GM12878 (cell line): ENCODE measurements at regions not wholly inside any gene's neighbourhood (a gene's known extent, or its start where the extent isn't known, plus 50 kb on each side); places are given as distances from the start of the nearest gene placed in this dataset.

ENCODE experiments used
- ATAC-seq: fragments of 200-7000 bp; cut with Tn5 transposase; 3 replicates; pipeline ENCODE4 v1.9.1; 2020; ENCODE audit warnings: mild to moderate bottlenecking, moderate library complexity
- BruUV-seq: library from RNA; stranded (reverse); fragments of 400-500 nt; replicated peaks from 2 replicates; lab custom pipeline; 2021; lab: Mats Ljungman, UMichigan
- CTCF ChIA-PET: fragments of 300-600 bp; sonication (Branson Sonifier 250); formaldehyde crosslinking; extraction: SDS; loops from one replicate; lab custom pipeline; 2021; ENCODE audit warnings: inconsistent platforms; lab: Yijun Ruan, JAX
- POLR2A ChIA-PET: fragments of 350-600 bp; formaldehyde crosslinking; extraction: SDS; loops from one replicate; lab custom pipeline; 2021; ENCODE audit warnings: inconsistent platforms; lab: Charles Lee
- RAD21 ChIA-PET: fragments of 300-600 bp; sonication (Branson Sonifier 250); formaldehyde crosslinking; loops from one replicate; lab custom pipeline; 2023; ENCODE audit warnings: antibody characterized with exemption; ENCODE audit not compliant: unreplicated experiment; lab: Charles Lee
- SMC1A ChIA-PET: fragments of 300-600 bp; sonication (Branson Sonifier 250); formaldehyde crosslinking; loops from one replicate; lab custom pipeline; 2023; ENCODE audit not compliant: unreplicated experiment, uncharacterized antibody; lab: Charles Lee
- DNase-seq: peaks from one replicate; pipeline ENCODE4 v3.0.0-alpha.2; 2011; ENCODE audit warnings: low read depth, low spot score
- FAIRE-seq: peaks from 3 replicates; lab custom pipeline; 2011; peaks lifted over from hg19 to GRCh38; lab: Jason Lieb, UNC
- H2AFZ ChIP-seq: 2 replicates; pipeline ENCODE4 v1.6.0; 2011; ENCODE audit warnings: low read depth, low read length, control low read depth; ENCODE audit not compliant: control insufficient read depth
- H3K27ac ChIP-seq: 2 replicates; pipeline ENCODE4 v1.5.1; 2011; ENCODE audit warnings: control low read depth; ENCODE audit not compliant: control insufficient read depth, insufficient read depth
- H3K27me3 ChIP-seq, 2 experiments: replicated peaks in 1 of 2; 2 replicates each; pipeline versions ENCODE4 v1.6.0 to v1.6.1; 2011; ENCODE audit warnings: low read length in 1 of 2; ENCODE audit not compliant: control insufficient read depth in 2 of 2, insufficient read depth in 2 of 2
- H3K36me3 ChIP-seq, 2 experiments: 2 replicates each; pipeline ENCODE4 v1.5.1; 2011; ENCODE audit warnings: low read length in 1 of 2; ENCODE audit not compliant: control insufficient read depth in 2 of 2, insufficient read depth in 2 of 2
- H3K4me1 ChIP-seq: 2 replicates; pipeline ENCODE4 v1.6.1; 2011; ENCODE audit warnings: mild to moderate bottlenecking, low read length, moderate library complexity, mixed read lengths; ENCODE audit not compliant: control insufficient read depth, insufficient read depth
- H3K4me2 ChIP-seq: 2 replicates; pipeline ENCODE4 v1.6.0; 2011; ENCODE audit warnings: control low read depth; ENCODE audit not compliant: control insufficient read depth, insufficient read depth
- H3K4me3 ChIP-seq: fragments of 200-600 bp; sonication (generic); 2 replicates; pipeline ENCODE4 v1.5.1; 2016
- H3K79me2 ChIP-seq: 2 replicates; pipeline ENCODE4 v1.6.0; 2011; ENCODE audit warnings: low read length; ENCODE audit not compliant: control insufficient read depth, insufficient read depth
- H3K9ac ChIP-seq: 2 replicates; pipeline ENCODE4 v1.8.0; 2011; ENCODE audit warnings: low read length, control low read depth, mixed read lengths; ENCODE audit not compliant: control insufficient read depth, insufficient read depth
- H3K9me3 ChIP-seq: replicated peaks from 3 replicates; pipeline ENCODE4 v1.5.1; 2011; ENCODE audit warnings: mild to moderate bottlenecking, low read length; ENCODE audit not compliant: control insufficient read depth, insufficient read depth
- H4K20me1 ChIP-seq: 2 replicates; pipeline ENCODE4 v1.6.0; 2011; ENCODE audit not compliant: control insufficient read depth, insufficient read depth
- ASH2L ChIP-seq: fragments of 300-600, 200-600 bp; sonication (generic); IDR thresholded peaks from 2 replicates; pipeline ENCODE4 v1.6.1; 2017; ENCODE audit warnings: low read depth, mild to moderate bottlenecking, borderline replicate concordance
- CBX3 ChIP-seq: fragments of 200-600 bp; sonication (generic); IDR thresholded peaks from 2 replicates; pipeline ENCODE4 v1.6.1; 2016; ENCODE audit warnings: low read depth, borderline replicate concordance
- CEBPB ChIP-seq, 2 experiments: fragments of 150-350 bp in 1 of 2; IDR thresholded peaks; 2 replicates each; pipeline ENCODE4 v1.6.1; 2012 to 2014; ENCODE audit warnings: low read depth in 2 of 2, low read length in 2 of 2, borderline replicate concordance in 1 of 2, inconsistent platforms in 1 of 2
- ESRRA ChIP-seq: IDR thresholded peaks from 2 replicates; pipeline ENCODE4 v1.6.1; 2012; ENCODE audit warnings: mild to moderate bottlenecking, low read length, improper control_type of control experiment
- FOXM1 ChIP-seq: IDR thresholded peaks from 2 replicates; pipeline ENCODE4 v1.6.1; 2012; ENCODE audit warnings: low read depth, mild to moderate bottlenecking, inconsistent platforms, low read length, moderate library complexity
- GATAD2B ChIP-seq: fragments of 450-650 bp; conservative IDR thresholded peaks from 2 replicates; pipeline ENCODE4 v1.6.1; 2017; ENCODE audit warnings: low read depth, mild to moderate bottlenecking, moderate library complexity
- HDAC6 ChIP-seq: fragments of 200-600 bp; sonication (generic); IDR thresholded peaks from one replicate; pipeline ENCODE4 v1.8.0; 2017; ENCODE audit warnings: antibody characterized with exemption; ENCODE audit not compliant: unreplicated experiment
- MYC ChIP-seq: IDR thresholded peaks from 2 replicates; pipeline ENCODE4 v1.6.1; 2011; ENCODE audit warnings: mild to moderate bottlenecking, low read length, moderate library complexity, inconsistent platforms; ENCODE audit not compliant: insufficient read depth, insufficient replicate concordance, insufficient read length, severe bottlenecking
- PAX8 ChIP-seq: fragments of 450-650 bp; IDR thresholded peaks from 2 replicates; pipeline ENCODE4 v1.6.1; 2017; ENCODE audit warnings: mild to moderate bottlenecking, moderate library complexity
- PRDM15 ChIP-seq: fragments of 450-650 bp; formaldehyde crosslinking; IDR thresholded peaks from 2 replicates; pipeline ENCODE4 v1.4.0; 2020; ENCODE audit warnings: mild to moderate bottlenecking, moderate library complexity
- SMAD5 ChIP-seq: IDR thresholded peaks from 2 replicates; pipeline ENCODE4 v1.6.1; 2016; ENCODE audit warnings: antibody characterized with exemption, low read depth
- SMARCA5 ChIP-seq: fragments of 450-650 bp; IDR thresholded peaks from 2 replicates; pipeline ENCODE4 v1.6.1; 2017; ENCODE audit warnings: mild to moderate bottlenecking
- SREBF1 ChIP-seq: IDR thresholded peaks from 2 replicates; pipeline ENCODE4 v1.6.1; 2012; ENCODE audit warnings: mild to moderate bottlenecking, low read length
- ZNF207 ChIP-seq: fragments of 450-650 bp; IDR thresholded peaks from 2 replicates; pipeline ENCODE4 v1.6.1; 2014; ENCODE audit warnings: antibody characterized with exemption, mild to moderate bottlenecking, borderline replicate concordance
- WGBS: methylation state at CpG from one replicate; pipeline ENCODE4 v1.1.6; 2016; ENCODE audit warnings: low lambda C conversion rate; ENCODE audit not compliant: insufficient replicate concordance, insufficient coverage; ENCODE audit errors: missing lambda C conversion rate; 5-methylcytosine and 5-hydroxymethylcytosine counted together
- in situ Hi-C: fragments of 300-500 bp; cut with MboI; formaldehyde crosslinking; loops from 9 replicates; pipeline ENCODE4 v1.14.3; 2018; ENCODE audit warnings: mixed read lengths
- intact Hi-C: fragments of 100-400 bp; cut with micrococcal nuclease; formaldehyde crosslinking; loops from one replicate; pipeline ENCODE4 v1.14.2; 2022; ENCODE audit not compliant: unreplicated experiment
- TF ChIP-seq, protein P1 (sequence below): IDR thresholded peaks from 2 replicates; pipeline ENCODE4 v1.6.1; 2012; ENCODE audit warnings: low read depth, low read length, improper control_type of control experiment
- TF ChIP-seq, protein P2 (sequence below): IDR thresholded peaks from 2 replicates; pipeline ENCODE4 v1.6.1; 2011; ENCODE audit warnings: low read depth, mild to moderate bottlenecking, low read length, moderate library complexity, borderline replicate concordance; ENCODE audit errors: extremely low read depth
- TF ChIP-seq, protein P3 (sequence below): fragments of 450-650 bp; IDR thresholded peaks from 2 replicates; pipeline ENCODE4 v1.6.1; 2017; ENCODE audit warnings: mild to moderate bottlenecking, low read depth, inconsistent platforms; ENCODE audit not compliant: poor library complexity, severe bottlenecking

DNA sequence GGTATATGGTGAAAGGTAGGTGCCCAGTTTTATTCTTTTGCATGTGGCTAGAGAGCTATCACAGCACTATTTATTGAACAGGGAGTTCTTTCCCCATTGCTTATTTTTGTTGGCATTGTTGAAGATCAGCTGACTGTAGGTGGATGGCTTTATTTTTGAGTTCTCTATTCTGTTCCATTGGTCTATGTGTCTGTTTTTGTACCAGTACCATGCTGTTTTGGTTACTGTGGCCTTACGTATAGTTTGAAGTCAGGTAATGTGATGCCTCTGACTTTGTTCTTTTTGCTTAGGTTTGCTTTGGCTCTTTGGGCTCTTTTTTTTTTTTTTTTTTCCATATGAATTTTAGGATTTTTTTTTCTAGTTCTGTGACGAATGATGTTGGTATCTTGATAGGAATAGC lies 139.2 kb upstream of the CTNNB1 start:
- in situ Hi-C loops, result no loop called here
- ChIA-PET SMC1A (no interaction called here), POLR2A (no interaction called here), RAD21 (no interaction called here), CTCF (no interaction called here)
- intact Hi-C loops, result no loop called here
- TF ChIP-seq ESRRA (no peak), MYC (no peak), ASH2L (no peak), SREBF1 (no peak), PAX8 (no peak), GATAD2B (no peak), HDAC6 (no peak), PRDM15 (CRISPR knock-in tag) (no peak), FOXM1 (no peak), SMARCA5 (no peak), SMAD5 (no peak), CBX3 (no peak), CEBPB (IDR thresholded peaks at IDR 0.05; ENCODE audit: borderline replicate concordance in 1 of 2, low read depth in 2 of 2, low read length in 2 of 2) (no peak), ZNF207 (no peak)
- TF ChIP-seq, protein P1, sequence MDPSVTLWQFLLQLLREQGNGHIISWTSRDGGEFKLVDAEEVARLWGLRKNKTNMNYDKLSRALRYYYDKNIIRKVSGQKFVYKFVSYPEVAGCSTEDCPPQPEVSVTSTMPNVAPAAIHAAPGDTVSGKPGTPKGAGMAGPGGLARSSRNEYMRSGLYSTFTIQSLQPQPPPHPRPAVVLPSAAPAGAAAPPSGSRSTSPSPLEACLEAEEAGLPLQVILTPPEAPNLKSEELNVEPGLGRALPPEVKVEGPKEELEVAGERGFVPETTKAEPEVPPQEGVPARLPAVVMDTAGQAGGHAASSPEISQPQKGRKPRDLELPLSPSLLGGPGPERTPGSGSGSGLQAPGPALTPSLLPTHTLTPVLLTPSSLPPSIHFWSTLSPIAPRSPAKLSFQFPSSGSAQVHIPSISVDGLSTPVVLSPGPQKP, result no peak
- TF ChIP-seq, protein P2, sequence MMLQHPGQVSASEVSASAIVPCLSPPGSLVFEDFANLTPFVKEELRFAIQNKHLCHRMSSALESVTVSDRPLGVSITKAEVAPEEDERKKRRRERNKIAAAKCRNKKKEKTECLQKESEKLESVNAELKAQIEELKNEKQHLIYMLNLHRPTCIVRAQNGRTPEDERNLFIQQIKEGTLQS, result no peak
- TF ChIP-seq, protein P3, sequence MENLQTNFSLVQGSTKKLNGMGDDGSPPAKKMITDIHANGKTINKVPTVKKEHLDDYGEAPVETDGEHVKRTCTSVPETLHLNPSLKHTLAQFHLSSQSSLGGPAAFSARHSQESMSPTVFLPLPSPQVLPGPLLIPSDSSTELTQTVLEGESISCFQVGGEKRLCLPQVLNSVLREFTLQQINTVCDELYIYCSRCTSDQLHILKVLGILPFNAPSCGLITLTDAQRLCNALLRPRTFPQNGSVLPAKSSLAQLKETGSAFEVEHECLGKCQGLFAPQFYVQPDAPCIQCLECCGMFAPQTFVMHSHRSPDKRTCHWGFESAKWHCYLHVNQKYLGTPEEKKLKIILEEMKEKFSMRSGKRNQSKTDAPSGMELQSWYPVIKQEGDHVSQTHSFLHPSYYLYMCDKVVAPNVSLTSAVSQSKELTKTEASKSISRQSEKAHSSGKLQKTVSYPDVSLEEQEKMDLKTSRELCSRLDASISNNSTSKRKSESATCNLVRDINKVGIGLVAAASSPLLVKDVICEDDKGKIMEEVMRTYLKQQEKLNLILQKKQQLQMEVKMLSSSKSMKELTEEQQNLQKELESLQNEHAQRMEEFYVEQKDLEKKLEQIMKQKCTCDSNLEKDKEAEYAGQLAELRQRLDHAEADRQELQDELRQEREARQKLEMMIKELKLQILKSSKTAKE, result no peak
- Histone ChIP-seq H3K4me2 (no peak overlapping the region), H3K27ac (no peak overlapping the region), H3K9ac (no peak overlapping the region), H3K27me3 (no peaks in the 10 kb centered on the region), H3K4me1 (no peaks in the 10 kb centered on the region), H4K20me1 (no peaks in the 10 kb centered on the region), H3K79me2 (no peaks in the 10 kb centered on the region), H3K4me3 (no peak overlapping the region), H3K36me3 (no peaks in the 10 kb centered on the region), H3K9me3 (no peaks in the 10 kb centered on the region), H2AFZ (no peak overlapping the region)
- BruUV-seq, result no TSS peak
- DNase-seq (no peak), FAIRE-seq (no peak), ATAC-seq (no peak)
- 58% methylated on average over 2 of the region's 2 CpGs for WGBS
